ENCODE measurements at regions not wholly inside any gene's neighbourhood (a gene's known extent, or its start where the extent isn't known, plus 50 kb on each side); places are given as distances from the start of the nearest gene placed in this dataset.
"Not testable (repeated sequence)": the region's sequence is repeated elsewhere in the genome, so short reads cannot be mapped to it uniquely, and the experiment has no call there.

DNA sequence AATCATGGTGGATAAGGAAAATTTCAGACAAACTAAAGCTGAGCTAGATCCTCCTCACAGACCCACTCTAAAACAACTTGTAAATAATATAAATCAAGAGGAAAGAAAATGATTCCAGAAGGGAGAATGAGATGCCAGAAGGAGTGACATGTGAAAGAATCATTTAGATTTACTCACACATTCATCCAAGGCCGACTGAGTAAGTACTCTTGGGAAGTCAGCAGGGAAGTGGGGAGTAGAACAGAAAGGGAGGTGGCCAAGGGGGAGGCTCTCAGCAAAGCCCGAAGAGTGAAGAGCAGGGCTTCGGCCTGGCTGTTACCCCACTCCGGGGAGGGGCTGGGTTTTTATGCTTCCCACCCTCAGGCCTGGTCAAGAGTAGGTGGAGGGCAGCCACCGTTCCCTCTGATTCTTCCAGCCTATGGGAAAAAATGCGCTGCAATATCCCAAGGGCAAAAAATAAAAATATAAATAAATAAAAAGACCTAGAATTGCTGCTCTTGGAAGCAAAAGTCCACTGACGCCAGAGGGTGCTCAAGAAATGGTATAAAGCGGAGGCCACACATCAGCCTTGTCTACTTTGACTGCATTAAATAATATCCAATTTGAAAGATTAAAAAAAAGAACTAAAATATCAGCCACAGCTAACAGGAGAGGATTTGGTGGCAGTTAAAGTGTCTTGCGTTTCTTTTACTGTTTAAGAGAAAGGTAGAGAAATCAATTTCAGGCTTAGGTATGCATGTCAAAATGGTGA, 110.2 kb upstream of the COL5A1 start:
- no peak for DNase-seq

DNA sequence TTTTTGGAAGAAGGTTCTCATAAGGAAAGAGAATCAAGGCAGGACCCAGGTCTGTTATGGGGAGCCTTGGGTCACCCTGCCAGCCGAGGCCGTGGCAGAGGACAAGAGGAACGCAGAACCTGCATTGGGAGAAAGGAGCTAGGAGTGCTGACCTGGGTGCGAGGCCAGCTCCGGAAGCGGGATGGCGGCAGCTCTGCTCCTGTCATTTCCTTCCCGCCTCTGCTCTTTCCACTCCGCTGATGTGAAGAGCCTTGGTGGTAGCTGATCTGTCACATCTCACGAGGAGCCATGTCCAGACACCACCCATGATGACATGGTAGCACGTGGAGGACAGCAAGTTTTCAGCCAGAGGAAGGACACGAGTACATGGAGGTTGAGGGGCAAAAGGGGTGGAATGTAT, 109.5 kb upstream of the COL5A1 start:
- DNase-seq = no peak

DNA sequence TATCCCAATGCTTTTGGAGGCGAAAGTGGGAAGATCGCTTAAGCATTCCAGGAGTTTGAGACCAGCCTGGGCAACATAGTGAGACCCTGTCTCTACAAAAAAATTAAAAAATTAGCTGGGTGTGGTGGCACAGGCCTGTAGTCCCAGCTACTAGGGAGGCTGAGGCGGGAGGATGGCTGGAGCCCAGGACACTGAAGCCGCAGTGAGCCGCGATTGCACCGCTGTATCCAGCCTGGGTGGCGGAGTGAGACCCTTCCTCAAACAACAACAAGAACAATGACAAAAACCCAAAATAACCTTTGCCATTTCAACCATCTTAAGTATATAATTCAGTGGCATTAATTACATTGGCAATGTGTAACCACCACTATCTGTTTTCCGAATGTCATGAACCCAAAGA, 108.9 kb upstream of the COL5A1 start:
- not testable (repeated sequence) for DNase-seq

DNA sequence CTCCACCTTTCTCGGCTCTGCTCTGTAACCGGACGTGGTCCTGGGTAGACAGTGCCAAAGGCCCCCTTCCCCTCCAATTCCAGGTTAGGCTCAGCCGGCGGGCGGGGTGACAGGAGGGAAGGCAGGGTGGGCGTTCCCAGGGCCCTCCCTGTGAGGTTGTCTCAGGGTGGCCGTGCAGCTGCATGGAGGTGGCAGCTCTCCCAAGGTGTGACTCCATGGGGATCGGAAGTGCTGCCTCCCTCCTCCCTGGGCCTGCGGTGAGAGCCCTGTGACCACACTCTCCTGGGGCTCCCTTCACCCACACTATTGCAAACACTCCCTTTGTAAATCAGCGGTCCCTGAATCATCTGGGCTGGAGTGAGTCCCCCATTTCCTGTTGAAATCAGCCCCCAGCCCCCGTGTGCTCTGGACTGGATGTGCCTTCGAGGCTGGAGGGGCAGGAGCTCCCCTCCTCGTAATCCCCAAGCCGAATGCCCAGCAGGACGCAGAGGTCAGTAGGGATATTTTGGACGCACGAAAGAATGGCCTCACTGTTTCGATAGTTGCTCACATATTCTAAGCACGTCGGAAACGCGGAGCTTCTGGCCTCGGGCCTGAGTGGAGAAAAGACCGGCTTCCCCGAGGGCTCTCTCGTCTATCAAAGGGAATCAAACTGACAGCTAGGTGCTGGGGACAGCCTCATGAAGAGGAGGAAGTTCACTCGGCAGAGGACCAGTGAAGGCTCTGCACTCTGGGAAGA, 107.6 kb upstream of the COL5A1 start:
- DNase-seq = no peak

DNA sequence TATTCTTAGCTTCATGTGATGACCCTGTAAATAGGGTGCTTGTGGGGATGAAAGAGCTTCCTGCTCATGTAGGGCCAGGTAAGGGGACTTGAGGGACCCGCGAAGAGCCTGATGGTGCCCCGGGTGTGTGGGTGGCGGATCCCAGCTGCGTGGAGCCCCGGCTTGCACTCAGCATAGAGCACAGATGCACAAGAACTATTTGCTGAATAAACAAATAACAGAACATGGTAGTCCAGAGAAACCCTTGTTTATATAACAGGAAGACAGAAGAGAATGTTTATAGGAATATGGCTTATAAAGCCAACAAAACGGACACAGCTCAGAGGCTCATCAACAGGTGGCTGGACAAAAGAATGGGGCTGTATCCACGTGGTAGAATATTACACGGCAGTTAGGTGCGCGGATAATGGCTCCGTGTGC, 106.9 kb upstream of the COL5A1 start:
- no peak for DNase-seq

DNA sequence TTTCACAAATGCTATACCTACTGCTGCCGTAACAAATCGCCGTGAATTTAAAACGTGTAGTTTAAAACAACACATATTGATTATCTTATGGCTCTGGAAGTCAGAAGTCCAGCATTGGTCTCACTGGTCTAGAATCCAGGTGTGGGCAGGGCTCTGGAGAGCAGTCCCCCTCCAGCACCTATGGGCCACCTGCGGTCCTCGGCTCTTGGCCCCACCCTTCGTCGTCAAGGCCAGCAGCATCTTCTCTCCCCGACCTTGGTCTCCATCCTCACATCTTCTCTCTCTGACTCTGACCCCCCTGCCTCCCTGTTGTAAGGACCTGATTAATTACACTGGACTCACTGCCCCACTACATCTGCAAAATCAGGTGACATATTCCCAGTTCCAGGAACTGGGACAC, 106.4 kb upstream of the COL5A1 start:
- no peak for DNase-seq

DNA sequence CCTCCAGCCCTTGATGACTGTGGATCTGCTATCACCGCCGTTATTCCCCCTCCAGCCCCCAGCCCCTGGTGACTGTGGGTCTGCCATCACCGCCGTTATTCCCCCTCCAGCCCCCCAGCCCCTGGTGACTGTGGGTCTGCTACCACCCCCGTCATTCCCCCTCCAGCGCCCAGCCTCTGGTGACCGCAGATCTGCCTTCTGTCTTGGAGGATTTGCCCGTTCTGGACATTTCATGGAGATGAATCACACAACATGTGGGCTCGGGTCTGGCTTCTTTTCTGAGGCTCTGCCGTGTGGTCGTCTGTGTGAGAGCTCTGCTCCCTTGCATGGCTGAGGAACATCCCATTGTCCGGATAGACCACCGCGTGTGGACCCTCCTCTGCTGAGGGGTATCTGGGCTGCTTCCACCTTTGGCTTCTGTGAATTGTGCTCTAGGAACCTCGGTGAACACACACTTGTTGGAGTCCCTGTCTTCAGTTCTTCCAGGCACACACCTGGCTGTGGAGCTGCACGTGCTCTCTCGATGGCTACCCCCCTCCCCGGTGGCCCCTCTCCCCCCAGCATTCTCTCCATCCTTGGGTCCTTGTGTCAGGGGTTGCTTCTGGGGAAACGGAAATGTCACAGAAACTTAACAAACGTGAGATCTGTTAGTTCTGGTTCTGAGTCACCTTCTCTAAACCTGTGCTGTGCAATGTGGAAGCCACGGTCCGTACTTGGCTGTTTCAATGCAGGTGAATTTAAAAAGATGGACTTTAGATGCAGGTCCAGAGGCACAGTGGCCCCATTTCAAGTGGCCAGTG, 105.3 kb upstream of the COL5A1 start:
- DNase-seq = no peak

DNA sequence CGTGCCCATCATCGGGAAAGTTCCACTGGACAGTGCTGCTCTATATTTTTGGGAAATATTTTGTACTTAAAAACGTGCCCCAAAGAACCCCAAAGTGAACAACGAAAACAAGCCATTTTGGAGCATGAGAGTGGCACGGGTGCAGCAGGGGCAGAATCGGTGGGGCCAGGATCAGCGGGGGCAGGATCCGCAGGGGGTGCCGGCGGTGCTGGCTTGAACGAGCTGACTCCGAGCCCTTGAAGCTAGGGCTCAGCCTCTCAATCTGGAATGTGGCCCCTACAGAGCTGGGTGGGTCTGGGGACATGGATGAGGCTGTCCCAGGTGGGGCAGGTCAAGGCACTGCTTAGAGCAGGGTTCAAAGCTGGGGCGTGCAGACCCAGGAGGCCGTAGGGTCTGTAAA, 104.7 kb upstream of the COL5A1 start:
- DNase-seq = no peak

DNA sequence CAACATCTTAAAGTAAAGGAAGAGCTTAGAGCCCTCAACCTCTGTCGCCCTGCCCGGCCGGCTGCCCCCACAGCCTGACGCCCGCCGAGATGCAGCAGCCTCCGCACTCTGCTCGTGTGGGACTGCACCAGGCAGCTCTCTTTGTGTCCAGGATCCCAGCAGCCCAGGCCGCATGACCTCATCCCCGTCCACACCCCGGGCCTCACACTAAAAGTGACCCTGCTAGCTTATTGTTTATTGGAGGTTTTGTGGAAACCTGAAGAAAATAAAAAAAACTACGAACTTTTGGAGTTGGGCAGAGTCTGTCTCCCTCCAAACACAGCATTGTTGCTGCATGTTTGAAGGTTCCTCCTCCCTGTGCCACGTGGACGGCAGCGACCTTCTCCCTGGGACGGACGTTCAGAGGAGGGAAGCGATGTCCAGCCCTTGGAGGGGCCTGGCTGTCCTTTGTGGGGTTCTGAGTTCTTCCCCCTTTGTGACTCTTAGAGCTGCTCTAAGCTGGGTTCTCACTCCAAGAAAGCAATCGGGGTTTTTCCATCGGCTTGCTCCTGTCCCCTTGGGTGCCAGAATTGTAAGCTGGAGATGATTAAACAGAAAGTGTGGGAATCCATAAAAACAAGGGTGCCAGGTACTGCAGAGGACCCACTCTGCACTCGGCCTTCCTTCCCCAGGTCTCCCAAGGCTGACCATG, 103.5 kb upstream of the COL5A1 start:
- DNase-seq = no peak

DNA sequence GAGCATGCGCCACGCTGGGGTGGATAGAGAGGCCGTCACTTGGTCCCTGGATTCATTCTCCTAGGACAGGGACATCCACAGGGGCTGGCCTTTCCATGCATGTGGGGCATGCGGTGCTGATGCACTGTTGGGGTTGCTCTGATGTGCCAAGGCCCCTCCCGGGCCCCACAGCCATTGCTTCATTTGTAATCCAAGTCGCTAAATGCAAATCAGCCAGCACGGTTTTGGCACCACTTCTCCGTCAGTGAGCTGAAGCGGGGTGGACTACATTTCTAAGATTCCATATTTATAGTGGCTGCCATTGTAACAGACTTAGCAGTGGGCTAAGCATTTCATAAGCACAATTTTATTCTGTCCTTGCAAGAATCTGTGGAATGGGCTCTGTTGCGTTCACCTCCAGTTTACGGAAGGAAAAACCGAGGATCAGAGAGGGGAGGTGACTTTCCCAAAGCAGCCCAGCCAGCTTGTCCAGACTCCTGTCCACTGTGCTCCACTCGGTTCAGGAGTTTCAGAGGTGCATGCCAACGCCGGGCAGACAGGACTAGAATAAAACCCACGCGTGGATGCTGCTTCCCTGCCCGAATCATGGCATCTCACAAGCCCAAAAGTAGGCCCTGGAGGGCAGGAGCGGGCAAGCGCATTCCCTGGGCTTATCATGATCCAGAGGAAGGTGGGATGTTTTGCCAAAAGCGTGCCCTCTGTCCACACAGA, 102.6 kb upstream of the COL5A1 start:
- no peak for DNase-seq

DNA sequence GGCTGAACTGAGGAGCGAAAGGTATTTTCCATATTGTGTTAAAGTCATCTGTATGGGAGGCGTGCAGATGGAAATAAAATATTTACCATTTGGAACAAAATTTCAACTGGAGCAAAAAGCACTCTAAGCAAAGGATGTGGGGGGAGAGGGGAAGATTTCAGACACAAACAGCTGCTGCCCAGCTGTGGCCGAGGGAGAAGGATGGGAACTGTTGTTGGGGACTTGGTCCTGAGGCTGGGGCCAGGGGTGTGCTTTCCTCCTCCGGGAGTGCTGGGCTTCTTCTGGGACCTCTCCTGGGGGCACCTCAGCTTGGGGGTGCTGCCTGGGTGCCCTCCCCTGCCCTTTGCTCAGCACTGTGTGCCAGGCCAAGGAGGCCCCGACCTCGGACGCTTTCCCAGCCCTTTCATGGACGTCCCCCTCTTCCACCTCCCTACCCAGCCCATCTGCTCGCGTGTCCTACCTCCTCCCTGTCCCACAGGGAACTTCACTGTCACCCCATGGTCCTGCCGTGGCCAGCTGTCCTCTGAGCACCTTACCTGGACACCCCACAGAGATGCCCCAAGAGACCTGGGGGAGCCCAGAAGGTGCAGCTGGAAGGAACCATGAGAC, 101.9 kb upstream of the COL5A1 start:
- no peak for DNase-seq

DNA sequence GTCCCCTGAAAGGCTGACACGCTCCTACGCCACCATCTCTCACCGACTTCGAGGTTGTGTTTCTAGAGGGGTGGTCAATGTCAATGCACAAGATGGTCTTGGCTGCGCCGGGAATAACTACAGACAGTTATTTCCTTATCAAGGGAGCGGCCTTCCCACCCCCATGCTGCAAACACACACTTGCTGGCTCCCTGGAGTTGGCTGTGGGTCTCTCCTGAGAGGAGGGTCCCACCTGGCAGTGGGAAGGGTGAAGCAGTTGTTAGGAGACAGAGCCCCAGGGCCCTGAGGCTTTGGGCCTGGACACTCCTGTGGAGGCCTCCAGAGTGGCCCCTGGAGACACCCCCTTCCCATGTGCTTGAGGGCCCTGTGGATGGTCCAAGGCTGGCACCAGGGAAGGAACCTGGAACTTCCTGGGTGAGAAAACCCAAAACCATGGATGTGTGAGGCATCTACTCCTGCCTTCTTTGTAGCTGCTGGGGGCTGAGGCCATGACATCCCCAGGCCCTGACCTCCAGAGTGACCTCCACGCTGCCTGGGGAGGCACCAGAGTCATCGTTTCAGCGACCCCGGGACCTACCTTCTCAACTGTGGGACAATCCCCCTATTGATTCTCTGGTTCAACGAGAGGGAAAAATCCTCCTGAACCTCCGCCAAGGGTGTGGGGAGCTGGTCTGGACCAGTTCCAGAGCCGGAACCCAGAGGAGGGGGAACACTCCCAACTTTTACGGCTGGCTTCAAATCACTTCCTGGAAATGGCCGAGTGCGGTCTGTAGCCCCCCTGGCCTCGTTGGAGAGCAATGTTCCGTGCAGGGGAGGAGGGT, 101.1 kb upstream of the COL5A1 start:
- DNase-seq = no peak

DNA sequence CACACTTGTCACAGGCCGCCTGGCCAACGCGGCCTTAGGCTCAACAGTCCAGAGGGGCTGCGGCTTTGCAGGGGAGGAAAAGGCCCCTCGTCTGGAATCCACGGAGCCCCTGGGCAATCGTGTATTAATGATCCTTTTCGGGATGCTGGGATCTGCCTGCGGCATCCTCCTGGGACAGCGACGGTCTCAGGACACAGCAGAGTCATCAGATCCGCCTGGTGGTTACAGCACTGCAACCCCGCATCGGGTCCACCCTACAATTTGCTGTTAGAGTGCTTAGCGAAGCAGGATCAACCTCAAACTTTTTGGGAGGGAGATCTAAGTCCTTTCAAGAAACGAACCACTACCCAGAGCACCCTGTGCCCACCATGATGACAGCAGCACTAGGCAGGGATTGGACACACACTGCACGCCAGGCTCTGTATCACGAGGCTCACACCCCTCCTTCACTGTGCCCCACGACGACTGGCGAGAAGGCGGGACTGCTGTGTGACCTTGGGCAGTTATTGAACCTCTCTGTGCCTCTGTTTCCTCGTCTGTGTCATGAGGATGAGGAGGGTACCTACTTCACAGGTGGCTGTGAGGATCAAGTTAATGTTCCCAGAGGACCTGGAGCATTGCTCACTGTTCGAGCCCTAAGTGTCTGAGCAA, 100.4 kb upstream of the COL5A1 start:
- no peak for DNase-seq

DNA sequence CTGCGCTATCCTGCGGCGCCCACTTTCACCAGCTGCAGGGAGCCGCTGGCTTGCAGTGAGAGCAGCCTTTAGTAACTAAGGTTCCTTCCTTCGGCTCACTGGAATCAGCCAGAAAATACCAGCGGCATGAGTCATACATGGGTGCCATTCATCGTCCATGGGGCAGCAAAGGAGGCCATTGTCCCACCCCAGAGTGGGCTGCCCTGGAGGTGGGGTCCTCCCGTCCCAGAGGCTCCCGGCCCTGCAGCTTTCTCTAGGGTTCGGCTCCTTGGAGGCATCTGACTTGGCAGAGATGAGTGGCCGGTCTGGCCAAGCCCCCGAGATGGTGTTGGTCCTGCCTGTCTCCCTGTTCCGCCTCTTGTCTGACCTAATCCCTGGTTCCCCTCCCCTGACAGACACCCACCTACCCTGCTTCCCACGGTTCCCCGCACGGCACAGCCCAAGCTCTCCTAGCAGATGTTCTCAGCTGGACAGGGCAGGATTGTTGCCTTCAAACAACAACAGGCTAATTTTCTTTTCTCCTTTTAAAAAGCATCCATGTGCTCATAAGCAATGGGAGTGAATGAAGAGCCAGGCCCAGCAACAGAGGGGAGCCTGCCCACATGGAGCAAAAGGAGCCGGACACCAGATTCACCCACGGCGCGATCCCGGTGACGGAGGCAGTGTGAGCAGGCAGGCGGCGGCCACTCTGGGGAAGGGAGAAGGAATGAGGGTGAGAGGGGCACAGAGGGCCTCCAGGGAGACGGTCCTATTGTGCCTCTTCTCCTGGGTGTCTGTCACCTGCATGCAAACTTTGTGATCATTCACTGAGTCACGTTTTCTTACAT, 97.0 kb upstream of the COL5A1 start:
- DNase-seq = no peak

DNA sequence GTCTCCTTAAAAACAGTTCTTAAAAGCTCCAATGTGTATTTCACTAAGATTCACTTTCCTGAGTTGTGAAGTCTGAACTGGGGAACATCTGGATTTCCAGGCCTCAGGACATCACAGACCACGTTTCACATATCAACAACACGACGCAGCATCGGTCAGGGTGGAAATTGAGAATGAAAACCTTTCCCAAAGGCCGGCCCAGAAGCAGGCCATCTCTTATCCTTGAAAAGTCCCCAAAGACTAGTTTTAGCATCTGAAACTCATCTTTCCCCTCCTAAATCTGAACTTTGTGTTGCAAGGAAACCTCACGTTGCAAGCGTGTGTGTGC, 96.4 kb upstream of the COL5A1 start:
- no peak for DNase-seq

DNA sequence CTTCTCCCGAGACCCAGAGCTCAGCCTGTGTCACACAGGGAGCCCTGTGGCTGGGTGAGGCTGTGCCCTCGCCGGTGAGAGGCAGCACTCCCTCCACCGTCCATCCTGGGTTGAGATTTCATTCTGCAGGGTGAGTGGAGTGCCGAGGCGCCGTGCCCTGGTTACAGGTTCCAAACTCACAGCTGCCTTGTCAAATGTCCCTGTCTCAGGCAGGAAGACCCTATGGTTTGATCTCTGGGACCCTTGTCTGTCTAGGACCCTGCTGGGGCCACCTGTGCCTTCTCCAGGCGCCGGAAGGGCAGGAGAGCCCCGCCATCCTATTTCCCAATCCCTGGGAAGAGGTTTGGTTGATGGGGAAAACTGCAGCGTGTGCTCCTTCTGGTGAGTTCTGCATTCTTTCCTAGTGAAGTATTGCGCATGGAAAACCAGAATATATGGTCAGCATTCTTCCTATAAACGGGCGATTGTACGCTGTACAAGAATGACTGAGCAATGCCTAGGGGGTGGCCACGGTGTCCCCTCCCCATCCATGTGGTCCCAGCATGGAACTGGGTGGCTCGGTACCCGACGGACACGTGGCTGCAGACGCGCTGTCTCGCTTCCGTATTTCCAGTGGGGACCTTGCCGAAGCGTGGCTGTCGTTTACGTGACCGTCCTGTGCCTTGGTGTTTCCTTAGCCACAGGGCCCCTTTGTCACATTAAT, 95.9 kb upstream of the COL5A1 start:
- DNase-seq = no peak

DNA sequence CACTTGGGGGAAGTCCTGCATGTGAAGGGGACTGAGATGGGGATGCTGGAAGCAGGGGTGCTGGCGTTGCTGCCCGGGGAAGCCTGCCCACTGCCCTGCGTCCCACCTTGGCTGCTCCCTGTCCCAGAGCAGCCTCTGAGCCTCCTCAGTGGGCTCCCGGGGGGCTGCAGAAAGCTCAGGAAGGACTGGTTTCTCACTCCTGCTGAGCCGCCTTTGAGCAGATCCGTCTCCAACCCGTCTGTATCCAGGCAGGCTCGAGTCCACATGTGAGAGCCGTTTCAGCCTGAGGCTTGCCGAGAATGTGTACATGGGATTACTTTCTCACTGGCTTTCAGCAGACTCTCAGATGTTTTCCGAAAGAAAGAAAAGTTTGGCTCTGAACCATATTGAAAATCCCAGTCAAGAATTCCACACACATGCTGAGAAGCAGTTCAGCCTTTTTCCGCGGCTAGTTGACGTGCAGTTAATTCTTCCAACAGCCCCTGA, 95.3 kb upstream of the COL5A1 start:
- DNase-seq = no peak

DNA sequence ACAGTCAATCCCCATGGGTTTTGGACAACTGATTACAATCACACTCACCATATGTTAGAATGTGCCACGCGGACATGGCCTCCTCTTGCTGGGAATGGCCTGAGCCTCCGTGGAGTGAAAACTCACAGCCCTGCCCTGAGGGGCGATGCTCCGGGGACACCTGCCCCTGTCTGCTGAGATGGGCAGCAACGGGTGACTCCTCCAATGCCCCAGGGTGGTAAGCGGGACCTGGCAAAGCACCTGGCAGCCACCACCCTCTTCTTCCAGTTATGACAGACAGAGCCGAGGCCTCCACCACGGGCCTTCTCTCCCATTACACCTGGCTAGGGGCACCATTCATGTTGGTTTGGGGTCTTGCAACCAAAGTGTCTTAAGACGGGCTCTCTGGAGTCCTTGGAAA, 94.9 kb upstream of the COL5A1 start:
- no peak for DNase-seq

Measured in activated T-cell treated with anti-CD3 and anti-CD28 coated beads, Interleukin-2, amount 50 U/mL, for 48 hours (primary cell).